ENCODE measurements at regions not wholly inside any gene's neighbourhood (a gene's known extent, or its start where the extent isn't known, plus 50 kb on each side); places are given as distances from the start of the nearest gene placed in this dataset.
"Not testable (repeated sequence)": the region's sequence is repeated elsewhere in the genome, so short reads cannot be mapped to it uniquely, and the experiment has no call there.

- DNase-seq (ENCODE audit: low spot score), result no peak
Observed at GRCh38 chr9:95581900-95582299, 65.1 kb upstream of the PTCH1 start.

DNA sequence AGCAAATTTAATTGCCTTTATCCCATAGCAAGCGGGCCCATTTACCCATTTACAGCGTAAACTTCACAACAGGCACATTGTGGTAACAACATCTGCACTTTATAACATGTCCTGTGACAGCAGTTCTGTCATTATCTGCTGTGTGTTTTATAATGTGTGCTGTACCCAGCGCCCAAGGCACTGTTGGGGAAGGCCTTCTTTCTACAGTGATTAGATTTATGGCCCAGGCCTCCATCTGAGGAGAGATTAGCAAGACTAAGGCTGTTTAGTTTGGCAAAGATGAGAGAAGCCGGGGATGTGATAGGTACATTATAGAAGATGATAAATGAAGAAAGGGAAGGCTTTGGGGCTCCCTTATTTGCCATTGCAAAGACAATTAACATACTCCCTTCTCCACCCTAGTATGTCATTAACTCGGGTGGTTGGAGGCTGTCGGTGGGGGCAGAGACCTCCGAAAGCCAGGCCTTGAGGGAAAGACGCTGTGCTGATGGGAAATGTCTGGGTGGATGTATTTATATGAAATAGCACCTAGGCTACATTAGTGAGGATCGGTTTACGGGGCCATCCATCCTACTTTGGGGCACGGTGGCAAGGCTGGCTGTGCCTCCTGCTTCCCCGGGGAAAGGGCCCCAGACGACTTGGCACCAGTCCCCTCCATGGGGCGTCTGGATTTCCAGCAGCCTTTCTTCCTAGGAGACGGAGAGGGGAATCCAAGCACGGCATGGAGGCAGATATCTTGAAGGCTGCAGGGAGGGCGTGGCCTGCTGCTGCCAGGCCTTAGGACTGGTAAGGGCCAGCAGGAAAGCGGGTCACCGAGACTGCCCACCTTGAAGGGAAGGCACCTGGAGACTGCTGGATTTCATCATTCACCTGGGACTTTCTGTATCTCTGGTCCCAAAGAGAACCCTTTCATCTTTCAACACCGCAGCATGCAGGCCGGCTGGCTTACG lies 64.3 kb upstream of the PTCH1 start:
- peak; percentile 21 for DNase-seq (ENCODE audit: low spot score)

DNA sequence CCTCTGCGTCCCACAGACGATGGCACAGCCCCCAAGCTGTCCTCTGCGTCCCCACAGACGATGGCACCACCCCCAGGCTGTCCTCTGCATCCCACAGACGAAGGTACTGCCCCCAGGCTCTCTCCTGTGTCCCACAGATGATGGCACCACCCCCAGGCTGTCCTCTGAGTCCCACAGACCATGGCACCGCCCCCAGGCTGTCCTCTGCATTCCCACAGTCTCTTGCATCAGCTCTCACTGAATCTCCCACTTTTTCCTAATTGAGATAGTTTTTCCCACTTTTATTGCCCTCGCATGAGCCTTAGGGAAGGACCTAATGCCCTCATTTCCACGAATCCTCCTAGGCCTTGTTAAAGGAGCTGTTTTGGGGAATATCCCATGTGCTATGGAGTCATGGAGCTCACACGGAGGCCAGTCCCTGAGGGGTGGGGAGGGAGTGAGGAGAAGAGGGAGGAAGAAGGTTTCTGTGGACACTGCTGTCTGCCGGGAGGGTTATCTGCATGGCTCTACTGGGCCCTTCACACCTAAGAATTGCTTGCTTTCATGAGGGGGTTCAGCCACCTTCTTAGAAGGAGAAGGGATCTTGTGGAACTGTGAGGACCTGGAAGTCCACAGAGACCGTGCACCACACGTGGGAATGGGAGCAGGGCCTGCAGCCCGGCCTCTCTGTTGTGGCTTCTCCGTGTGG lies 58.2 kb upstream of the PTCH1 start:
- DNase-seq (ENCODE audit: low spot score), result no peak

DNA sequence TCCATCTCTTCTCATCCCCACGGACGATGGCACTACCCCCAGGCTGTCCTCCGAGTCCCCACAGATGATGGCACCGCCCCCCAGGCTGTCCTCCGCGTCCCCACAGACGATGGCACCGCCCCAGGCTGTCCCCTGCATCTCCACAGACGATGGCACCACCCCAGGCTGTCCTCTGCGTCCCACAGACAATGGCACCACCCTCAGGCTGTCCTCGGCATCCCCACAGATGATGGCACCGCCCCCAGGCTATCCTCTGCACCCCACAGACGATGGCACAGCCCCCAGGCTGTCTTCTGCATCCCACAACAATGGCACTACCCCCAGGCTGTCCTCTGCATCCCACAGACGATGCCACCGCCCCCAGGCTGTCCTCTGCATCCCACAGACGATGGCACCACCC lies 57.4 kb upstream of the PTCH1 start:
- no peak for DNase-seq (ENCODE audit: low spot score)

- no peak for DNase-seq (ENCODE audit: low spot score)
Observed at GRCh38 chr9:95573463-95573862, 56.7 kb upstream of the PTCH1 start.

DNA sequence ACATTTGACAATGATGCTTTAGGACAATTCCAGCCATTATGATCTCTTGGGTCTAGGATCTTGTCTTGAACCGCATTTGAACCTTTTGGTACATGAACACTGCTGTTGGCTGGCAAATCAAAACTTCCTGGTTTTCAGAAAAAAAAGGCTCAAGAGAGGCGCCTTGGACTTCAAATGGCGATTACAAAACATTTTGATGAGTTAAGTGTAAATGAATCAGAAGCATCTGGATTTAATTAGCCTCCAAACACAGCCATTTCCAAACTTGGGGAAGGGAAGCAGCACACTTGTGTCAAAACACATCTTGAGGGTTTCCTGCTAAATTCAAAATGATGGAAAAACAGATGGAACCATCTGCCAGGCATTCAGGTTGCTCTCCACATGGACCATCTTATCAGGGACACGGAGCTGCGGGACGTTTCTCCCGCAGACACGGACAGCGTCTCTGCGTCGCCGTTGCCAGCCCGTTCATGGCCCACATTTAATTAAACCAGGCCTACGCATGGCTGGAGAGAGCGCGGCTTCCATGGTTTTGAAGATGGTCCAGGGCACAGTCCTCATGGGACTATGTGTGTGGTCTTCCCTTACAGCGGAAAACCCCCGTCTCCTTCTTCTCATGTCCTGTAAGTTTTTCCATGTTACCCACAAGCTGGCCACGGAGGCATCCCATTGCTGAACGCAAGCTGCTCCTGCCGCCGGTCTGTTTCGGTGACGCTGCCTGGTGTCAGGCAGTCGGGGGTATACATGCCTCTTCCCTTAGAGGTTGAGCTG lies 55.8 kb upstream of the PTCH1 start:
- DNase-seq (ENCODE audit: low spot score), result no peak

GRCh38 chr9:95570646-95571045 lies 53.9 kb upstream of the PTCH1 start:
- peak; percentile 36 for DNase-seq (ENCODE audit: low spot score)

DNA sequence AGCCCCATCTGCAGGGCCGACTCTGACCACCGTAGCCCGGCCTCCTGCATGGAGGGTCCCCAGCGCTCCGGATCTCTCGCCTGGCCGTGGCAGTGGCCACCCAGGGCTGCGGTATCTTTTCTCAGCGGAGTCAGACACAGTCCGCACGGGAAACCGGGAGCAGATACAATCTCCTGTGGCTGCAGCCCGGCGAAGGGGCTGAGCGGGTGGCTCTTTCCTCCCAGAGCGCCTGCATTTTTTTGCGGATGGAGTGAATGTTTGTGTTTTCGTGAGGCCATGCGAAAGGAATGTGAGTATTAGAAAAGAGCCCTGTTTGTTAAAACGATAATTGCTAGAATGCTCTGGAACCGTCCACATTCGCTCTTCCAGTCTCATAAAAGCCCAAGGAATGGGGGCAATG lies 53.4 kb upstream of the PTCH1 start:
- peak; percentile 14 for DNase-seq (ENCODE audit: low spot score)

DNA sequence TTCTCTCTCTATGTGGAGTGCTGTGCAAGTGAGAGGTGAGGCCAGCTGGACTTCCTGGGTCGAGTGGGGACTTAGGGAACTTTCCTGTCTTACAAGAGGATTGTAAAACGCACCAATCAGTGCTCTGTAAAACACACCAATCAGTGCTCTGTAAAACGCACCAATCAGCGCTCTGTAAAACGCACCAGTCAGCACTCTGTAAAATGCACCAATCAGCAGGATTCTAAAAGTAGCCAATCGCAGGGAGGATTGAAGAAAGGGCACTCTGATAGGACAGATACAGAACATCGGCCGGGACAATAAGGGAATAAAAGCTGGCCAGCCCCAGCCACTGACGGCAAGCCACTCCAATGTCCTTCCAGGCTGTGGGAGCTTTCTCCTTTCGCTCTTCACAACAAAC lies 52.0 kb upstream of the PTCH1 start:
- not testable (repeated sequence) for DNase-seq (ENCODE audit: low spot score)
